Gastroesophageal sphincter (tissue), 4 donors: ENCODE measurements at regions not wholly inside any gene's neighbourhood (a gene's known extent, or its start where the extent isn't known, plus 50 kb on each side); places are given as distances from the start of the nearest gene placed in this dataset.

Source experiments
- ATAC-seq: fragments of 150-250 bp; one replicate; pipeline ENCODE4 v1.9.1; 2016; ENCODE audit warnings: mild to moderate bottlenecking, moderate library complexity
- H3K27ac ChIP-seq, 4 donors: fragments of 200-600 bp; sonication (generic) in 3 of 4; 1 replicate in 3 of 4; 2 replicates in 1 of 4; pipeline ENCODE4 v1.5.1; 2016 to 2019
- H3K27me3 ChIP-seq: fragments of 200-600 bp; sonication (generic); one replicate; pipeline ENCODE4 v1.5.1; 2019
- H3K36me3 ChIP-seq, 2 donors: fragments of 200-600 bp; sonication (generic); one replicate each; pipeline ENCODE4 v1.5.1; 2019; ENCODE audit warnings: control low read depth in 1 of 2
- H3K4me1 ChIP-seq, 3 donors: fragments of 200-600 bp; sonication (generic); 1 replicate in 2 of 3; 2 replicates in 1 of 3; pipeline ENCODE4 v1.5.1; 2016 to 2019; ENCODE audit warnings: control low read depth in 2 of 3
- H3K4me3 ChIP-seq, 2 donors: fragments of 200-600 bp; sonication (generic); one replicate each; pipeline ENCODE4 v1.5.1; 2019; ENCODE audit warnings: mild to moderate bottlenecking in 1 of 2, moderate library complexity in 1 of 2
- H3K9me3 ChIP-seq, 3 donors: fragments of 200-600 bp; sonication (generic); one replicate each; pipeline ENCODE4 v1.5.1; 2017 to 2019; ENCODE audit warnings: control low read depth in 2 of 3
- EP300 ChIP-seq: sonication (generic); formaldehyde crosslinking; IDR thresholded peaks from one replicate; pipeline ENCODE4 v1.6.1; 2017; ENCODE audit warnings: antibody characterized with exemption, mild to moderate bottlenecking
- POLR2A ChIP-seq, 2 donors: fragments of 450-650 bp; IDR thresholded peaks; one replicate each; pipeline ENCODE4 v1.6.1; 2017; ENCODE audit warnings: antibody characterized with exemption in 2 of 2, mild to moderate bottlenecking in 2 of 2, moderate library complexity in 1 of 2
- POLR2AphosphoS5 ChIP-seq: sonication (generic); formaldehyde crosslinking; IDR thresholded peaks from one replicate; pipeline ENCODE4 v1.6.1; 2017; ENCODE audit warnings: antibody characterized with exemption
- WGBS, 2 donors: methylation state at CpG; one replicate each; pipeline ENCODE4 v1.1.5; 2018; ENCODE audit warnings: low coverage in 1 of 2; 5-methylcytosine and 5-hydroxymethylcytosine counted together
- TF ChIP-seq, protein P1 (sequence below), 4 experiments: fragments of 200-600 bp in 2 of 4; fragments of 450-650 bp in 2 of 4; sonication (generic) in 1 of 4; IDR thresholded peaks; one replicate each; pipeline ENCODE4 v1.5.1; 2017 to 2019; ENCODE audit warnings: antibody characterized with exemption in 4 of 4, mild to moderate bottlenecking in 2 of 4, moderate library complexity in 2 of 4

DNA sequence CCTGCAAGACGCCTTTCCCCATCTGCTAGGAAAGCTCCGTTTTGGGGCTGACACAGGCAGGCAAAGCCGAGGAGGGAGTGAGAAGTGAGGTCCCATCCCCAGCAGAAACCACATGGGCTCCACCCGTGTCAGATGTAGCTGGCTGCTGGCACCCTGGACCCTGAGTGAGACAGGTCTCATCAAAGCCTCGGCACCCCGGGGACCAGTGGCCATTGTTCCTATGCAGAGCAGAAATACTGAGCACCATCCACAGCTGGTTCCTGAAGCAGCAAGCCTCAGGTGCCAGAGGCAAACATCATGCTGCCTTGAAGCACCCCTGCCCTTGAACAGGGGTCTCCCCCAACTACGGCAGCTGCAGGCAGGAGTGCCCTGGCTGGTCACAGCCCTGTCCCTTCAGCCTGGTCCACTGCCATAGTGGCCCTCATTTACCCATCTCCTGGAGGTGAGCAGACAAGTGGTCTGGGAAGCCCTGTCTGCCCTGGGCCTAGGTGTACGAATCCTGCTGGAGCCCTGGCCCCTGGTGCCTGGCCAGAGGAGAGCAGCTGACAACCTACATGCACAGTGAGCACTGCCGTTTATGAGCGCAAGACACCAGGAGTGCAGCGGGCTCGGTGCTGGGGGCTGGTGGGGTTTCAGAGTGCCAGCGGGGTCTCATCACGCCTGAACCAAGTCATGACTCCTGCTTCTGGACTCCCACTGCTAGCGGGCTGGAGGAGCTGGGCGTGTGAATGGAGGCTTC lies 289.8 kb upstream of the RTL1 start:
- no peak for ATAC-seq
- Histone ChIP-seq H3K36me3 (no peaks in the 10 kb centered on the region), H3K4me3 (no peak overlapping the region), H3K27ac (no peak overlapping the region), H3K27me3 (no peaks in the 10 kb centered on the region), H3K9me3 (no peaks in the 10 kb centered on the region), H3K4me1 (peaks cover 0 to 17% (median 0%) of the 10 kb centered on the region in 3 donors)
- TF ChIP-seq EP300 (no peak), POLR2A (IDR thresholded peaks at IDR 0.05) (no peak), POLR2AphosphoS5 (no peak)
- TF ChIP-seq, protein P1, sequence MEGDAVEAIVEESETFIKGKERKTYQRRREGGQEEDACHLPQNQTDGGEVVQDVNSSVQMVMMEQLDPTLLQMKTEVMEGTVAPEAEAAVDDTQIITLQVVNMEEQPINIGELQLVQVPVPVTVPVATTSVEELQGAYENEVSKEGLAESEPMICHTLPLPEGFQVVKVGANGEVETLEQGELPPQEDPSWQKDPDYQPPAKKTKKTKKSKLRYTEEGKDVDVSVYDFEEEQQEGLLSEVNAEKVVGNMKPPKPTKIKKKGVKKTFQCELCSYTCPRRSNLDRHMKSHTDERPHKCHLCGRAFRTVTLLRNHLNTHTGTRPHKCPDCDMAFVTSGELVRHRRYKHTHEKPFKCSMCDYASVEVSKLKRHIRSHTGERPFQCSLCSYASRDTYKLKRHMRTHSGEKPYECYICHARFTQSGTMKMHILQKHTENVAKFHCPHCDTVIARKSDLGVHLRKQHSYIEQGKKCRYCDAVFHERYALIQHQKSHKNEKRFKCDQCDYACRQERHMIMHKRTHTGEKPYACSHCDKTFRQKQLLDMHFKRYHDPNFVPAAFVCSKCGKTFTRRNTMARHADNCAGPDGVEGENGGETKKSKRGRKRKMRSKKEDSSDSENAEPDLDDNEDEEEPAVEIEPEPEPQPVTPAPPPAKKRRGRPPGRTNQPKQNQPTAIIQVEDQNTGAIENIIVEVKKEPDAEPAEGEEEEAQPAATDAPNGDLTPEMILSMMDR (IDR thresholded peaks at IDR 0.05), result no peak
- whole genome bisulfite sequencing, 2 donors, result 100% methylated on average over 1 of the region's 16 CpGs; no CpG with 5 or more reads in 1 of the 2 donors

DNA sequence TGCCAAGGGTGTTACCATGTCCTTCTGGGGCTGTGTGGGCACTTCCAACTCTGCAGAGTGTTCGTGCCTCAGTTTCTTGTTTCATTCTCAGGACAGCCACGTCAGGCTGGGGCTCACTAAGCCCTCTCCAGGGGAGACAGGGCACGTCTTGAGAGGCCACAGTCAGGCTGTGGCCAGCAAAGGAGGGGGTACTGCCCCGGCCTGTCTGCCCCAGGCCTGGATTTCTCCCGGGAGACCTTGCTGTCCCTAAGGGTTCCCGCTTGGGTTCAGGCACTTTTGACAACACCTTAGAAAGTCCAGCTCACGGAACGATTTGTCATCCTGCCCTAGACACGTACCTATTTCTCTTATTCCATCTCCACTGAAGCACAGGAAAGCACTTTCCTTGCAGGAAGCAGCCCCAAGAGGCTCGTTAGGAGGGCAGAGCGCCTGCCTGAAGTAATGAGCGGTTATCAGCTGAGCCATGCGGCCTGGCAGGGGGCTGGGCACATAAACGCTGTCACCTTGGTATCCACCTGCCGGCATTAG lies 290.4 kb upstream of the RTL1 start:
- no peak for ATAC-seq
- no CpG with 5 or more reads among the region's 15 CpGs for WGBS, 2 donors
- peaks cover 0 to 17% (median 0%) of the 10 kb centered on the region in 3 donors for H3K4me1 ChIP-seq
- TF ChIP-seq, protein P1 (IDR thresholded peaks at IDR 0.05), result no peak
- TF ChIP-seq EP300 (no peak), POLR2A (IDR thresholded peaks at IDR 0.05) (no peak), POLR2AphosphoS5 (no peak)
- no peak overlapping the region for H3K27ac ChIP-seq
- no peaks in the 10 kb centered on the region for H3K9me3 ChIP-seq
- H3K36me3 ChIP-seq, result no peaks in the 10 kb centered on the region
- H3K4me3 ChIP-seq, result no peak overlapping the region
- no peaks in the 10 kb centered on the region for H3K27me3 ChIP-seq

DNA sequence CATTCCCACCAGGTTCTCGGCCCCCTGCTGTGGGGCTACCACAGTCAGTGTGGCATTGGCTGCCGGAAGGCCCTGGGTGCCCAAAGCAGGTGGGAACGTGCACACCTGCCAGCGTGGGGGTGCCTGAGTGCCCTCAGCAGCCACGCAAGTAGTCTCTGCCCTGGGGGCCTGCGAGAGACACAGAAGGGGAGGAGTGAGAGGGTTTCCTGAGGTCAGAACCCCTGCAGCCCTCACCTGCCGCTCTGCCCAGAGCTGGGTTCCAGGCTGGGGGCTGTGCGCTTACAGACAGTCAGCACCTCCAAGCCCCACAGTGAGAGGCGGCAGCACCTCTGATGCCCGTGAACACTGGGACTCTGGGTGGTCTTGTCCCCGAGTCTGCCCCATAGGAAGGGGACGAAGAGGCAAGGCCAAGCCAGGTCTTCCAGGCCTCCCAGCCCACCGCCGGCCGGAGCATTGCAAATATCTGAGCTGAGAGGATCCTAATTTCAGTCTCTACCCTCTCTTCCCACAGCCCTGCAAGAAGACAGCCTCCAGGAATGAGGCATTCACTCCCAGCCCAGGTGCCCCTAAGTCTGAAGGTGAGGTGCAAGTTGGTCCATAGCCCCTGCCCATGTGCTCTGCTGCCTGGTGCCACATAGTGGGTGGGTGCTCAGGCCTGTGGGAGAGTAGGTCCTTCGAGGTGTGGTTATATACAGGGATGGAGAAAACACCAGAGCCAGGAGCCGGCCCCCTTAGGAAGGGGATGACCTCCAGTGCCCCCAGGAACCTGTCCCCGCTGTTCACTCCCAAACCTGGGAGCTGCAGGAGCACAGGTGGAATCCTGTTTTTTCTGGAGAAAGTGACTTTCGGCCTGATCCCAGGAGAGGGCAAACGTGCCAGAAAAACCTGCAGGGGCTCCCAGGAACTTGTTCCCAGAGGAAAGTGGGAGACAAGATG lies 291.1 kb upstream of the RTL1 start:
- Histone ChIP-seq H3K9me3 (no peaks in the 10 kb centered on the region), H3K36me3 (no peaks in the 10 kb centered on the region), H3K27me3 (no peaks in the 10 kb centered on the region), H3K4me1 (peaks cover 0 to 17% (median 0%) of the 10 kb centered on the region in 3 donors), H3K4me3 (no peak overlapping the region), H3K27ac (no peak overlapping the region)
- TF ChIP-seq POLR2A (IDR thresholded peaks at IDR 0.05), result no peak
- TF ChIP-seq, protein P1 (IDR thresholded peaks at IDR 0.05), result no peak
- TF ChIP-seq EP300, result no peak
- no peak for TF ChIP-seq POLR2AphosphoS5
- WGBS, 2 donors, result 80 to 90% methylated on average over 1 to 4 of the region's 20 CpGs
- no peak for ATAC-seq

DNA sequence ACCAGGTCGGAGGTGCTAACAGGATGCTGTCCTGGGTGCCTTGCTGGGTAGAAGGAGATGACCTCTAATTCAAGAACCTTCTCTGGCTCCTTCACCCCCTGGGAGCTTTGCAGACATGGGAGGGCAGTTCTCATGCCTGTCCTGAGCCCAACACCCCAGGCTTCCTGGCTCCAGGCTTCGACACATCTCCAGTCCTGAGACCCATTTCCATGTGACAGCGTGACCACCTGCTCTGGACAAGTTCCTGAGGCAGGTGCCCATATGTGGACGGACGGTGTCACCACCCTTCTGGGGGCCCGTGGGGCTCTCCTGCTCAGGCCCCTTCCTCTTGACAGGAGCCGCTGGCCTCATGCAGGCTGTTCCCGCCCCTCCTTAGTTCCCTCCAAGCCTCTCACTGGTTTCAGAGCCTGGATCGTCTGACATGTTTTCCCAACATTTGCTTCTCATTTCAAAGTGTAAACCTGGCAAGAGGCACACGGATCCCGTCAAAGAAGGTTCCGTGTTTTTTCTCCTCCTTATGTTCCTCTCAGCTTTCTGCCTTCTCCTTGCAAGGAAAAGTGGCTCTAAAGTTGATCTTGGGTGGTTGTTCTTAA lies 291.9 kb upstream of the RTL1 start:
- Histone ChIP-seq H3K27ac (peak overlapping the region in 1 of 4 donors; percentile 22), H3K4me3 (no peak overlapping the region), H3K27me3 (no peaks in the 10 kb centered on the region), H3K9me3 (no peaks in the 10 kb centered on the region), H3K4me1 (peaks cover 0 to 17% (median 0%) of the 10 kb centered on the region in 3 donors), H3K36me3 (no peaks in the 10 kb centered on the region)
- TF ChIP-seq EP300 (no peak), POLR2A (IDR thresholded peaks at IDR 0.05) (no peak), POLR2AphosphoS5 (no peak)
- TF ChIP-seq, protein P1 (IDR thresholded peaks at IDR 0.05), result no peak
- WGBS, 2 donors, result 14 to 41% methylated on average over 4 to 7 of the region's 12 CpGs
- no peak for ATAC-seq
